ENCODE measurements at regions not wholly inside any gene's neighbourhood (a gene's known extent, or its start where the extent isn't known, plus 50 kb on each side); places are given as distances from the start of the nearest gene placed in this dataset.
"Not testable (repeated sequence)": the region's sequence is repeated elsewhere in the genome, so short reads cannot be mapped to it uniquely, and the experiment has no call there.

DNA sequence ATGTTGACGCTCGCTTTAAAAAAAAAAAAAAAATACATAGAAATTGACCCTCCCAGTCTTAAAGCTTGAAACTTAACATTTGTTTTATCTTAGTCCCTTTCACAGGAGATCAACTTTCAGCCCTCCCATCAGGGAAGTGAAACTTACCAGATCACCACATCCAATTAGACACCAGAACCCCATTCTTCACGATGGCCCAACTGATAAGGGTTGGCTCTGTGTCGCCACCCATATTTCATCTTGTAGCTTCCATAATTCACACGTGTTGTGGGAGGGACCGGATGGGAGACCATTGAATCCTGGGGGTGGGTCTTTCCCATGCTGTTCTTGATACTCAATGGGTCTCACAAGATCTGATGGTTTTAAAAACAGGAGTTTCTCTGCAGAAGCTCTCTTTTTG, 629.4 kb upstream of the KCND2 start:
- no peak overlapping the region for H3K27ac ChIP-seq (ENCODE audit: low read depth in 1 of 2, low read length in 2 of 2)
- no peaks in the 10 kb centered on the region for H3K9me3 ChIP-seq (ENCODE audit: control insufficient read depth in 4 of 4, low read length in 3 of 4)
- no peak overlapping the region for H3K9ac ChIP-seq (ENCODE audit: low read depth in 1 of 2, low read length in 2 of 2)
- no peaks in the 10 kb centered on the region for H3K36me3 ChIP-seq (ENCODE audit: control insufficient read depth in 4 of 4, insufficient read depth in 3 of 4, low read depth in 1 of 4, low read length in 3 of 4)
- TF ChIP-seq, protein P1, sequence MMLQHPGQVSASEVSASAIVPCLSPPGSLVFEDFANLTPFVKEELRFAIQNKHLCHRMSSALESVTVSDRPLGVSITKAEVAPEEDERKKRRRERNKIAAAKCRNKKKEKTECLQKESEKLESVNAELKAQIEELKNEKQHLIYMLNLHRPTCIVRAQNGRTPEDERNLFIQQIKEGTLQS (IDR thresholded peaks at IDR 0.05): no peak
- TF ChIP-seq HNF4A (conservative IDR thresholded peaks at IDR 0.05) (no peak), EGR1 (IDR thresholded peaks at IDR 0.05; ENCODE audit: low read depth in 2 of 2) (no peak), TAF1 (conservative IDR thresholded peaks at IDR 0.05) (no peak), RXRA (IDR thresholded peaks at IDR 0.05) (no peak), JUND (IDR thresholded peaks at IDR 0.05) (no peak), FOXA1 (IDR thresholded peaks at IDR 0.05) (no peak), ZBTB33 (IDR thresholded peaks at IDR 0.05) (no peak)
- TF ChIP-seq, protein P2, sequence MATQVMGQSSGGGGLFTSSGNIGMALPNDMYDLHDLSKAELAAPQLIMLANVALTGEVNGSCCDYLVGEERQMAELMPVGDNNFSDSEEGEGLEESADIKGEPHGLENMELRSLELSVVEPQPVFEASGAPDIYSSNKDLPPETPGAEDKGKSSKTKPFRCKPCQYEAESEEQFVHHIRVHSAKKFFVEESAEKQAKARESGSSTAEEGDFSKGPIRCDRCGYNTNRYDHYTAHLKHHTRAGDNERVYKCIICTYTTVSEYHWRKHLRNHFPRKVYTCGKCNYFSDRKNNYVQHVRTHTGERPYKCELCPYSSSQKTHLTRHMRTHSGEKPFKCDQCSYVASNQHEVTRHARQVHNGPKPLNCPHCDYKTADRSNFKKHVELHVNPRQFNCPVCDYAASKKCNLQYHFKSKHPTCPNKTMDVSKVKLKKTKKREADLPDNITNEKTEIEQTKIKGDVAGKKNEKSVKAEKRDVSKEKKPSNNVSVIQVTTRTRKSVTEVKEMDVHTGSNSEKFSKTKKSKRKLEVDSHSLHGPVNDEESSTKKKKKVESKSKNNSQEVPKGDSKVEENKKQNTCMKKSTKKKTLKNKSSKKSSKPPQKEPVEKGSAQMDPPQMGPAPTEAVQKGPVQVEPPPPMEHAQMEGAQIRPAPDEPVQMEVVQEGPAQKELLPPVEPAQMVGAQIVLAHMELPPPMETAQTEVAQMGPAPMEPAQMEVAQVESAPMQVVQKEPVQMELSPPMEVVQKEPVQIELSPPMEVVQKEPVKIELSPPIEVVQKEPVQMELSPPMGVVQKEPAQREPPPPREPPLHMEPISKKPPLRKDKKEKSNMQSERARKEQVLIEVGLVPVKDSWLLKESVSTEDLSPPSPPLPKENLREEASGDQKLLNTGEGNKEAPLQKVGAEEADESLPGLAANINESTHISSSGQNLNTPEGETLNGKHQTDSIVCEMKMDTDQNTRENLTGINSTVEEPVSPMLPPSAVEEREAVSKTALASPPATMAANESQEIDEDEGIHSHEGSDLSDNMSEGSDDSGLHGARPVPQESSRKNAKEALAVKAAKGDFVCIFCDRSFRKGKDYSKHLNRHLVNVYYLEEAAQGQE (IDR thresholded peaks at IDR 0.05): no peak
- WGBS: 82% methylated on average over 6 of the region's 6 CpGs
- no peaks in the 10 kb centered on the region for H3K27me3 ChIP-seq (ENCODE audit: control insufficient read depth in 4 of 4, insufficient read depth in 4 of 4, low read length in 3 of 4)
- no peak overlapping the region for H3K4me3 ChIP-seq (ENCODE audit: low read depth in 1 of 3, low read length in 3 of 3)
- no peak for DNase-seq (ENCODE audit: low spot score)
- H3K4me1 ChIP-seq (ENCODE audit: control insufficient read depth in 4 of 4, insufficient read depth in 4 of 4, low read length in 3 of 4): no peaks in the 10 kb centered on the region

DNA sequence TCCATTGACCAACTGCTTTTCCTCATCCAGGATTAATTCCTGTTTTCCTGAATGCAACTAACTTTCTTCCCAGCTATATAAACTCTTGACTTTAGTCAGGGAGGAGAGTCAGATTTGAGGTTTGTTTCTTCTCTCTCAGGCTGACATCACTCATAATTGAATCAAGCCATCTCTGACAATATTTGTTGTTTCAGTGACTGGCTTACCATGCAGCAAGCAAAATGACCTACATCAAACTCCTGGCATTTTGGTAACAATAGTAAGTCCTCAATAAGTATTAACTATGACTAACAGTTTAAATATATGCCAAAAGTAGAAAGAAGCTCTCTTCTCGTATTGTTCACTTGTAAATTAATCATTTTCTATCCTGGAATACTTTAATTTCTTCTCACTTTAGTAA, 625.7 kb upstream of the KCND2 start:
- H3K36me3 ChIP-seq (ENCODE audit: control insufficient read depth in 4 of 4, insufficient read depth in 3 of 4, low read depth in 1 of 4, low read length in 3 of 4): no peaks in the 10 kb centered on the region
- H3K9ac ChIP-seq (ENCODE audit: low read depth in 1 of 2, low read length in 2 of 2): no peak overlapping the region
- TF ChIP-seq JUND (IDR thresholded peaks at IDR 0.05): no peak
- no peak for TF ChIP-seq FOXA1 (IDR thresholded peaks at IDR 0.05)
- TF ChIP-seq YY1 (IDR thresholded peaks at IDR 0.05): no peak
- no peak for TF ChIP-seq ZBTB33 (IDR thresholded peaks at IDR 0.05)
- TF ChIP-seq RAD21 (IDR thresholded peaks at IDR 0.05): no peak
- no peak for DNase-seq (ENCODE audit: low spot score)
- H3K4me1 ChIP-seq (ENCODE audit: control insufficient read depth in 4 of 4, insufficient read depth in 4 of 4, low read length in 3 of 4): no peaks in the 10 kb centered on the region
- H3K27me3 ChIP-seq (ENCODE audit: control insufficient read depth in 4 of 4, insufficient read depth in 4 of 4, low read length in 3 of 4): no peaks in the 10 kb centered on the region
- H3K27ac ChIP-seq (ENCODE audit: low read depth in 1 of 2, low read length in 2 of 2): no peak overlapping the region
- H3K4me3 ChIP-seq (ENCODE audit: low read depth in 1 of 3, low read length in 3 of 3): no peak overlapping the region
- H3K9me3 ChIP-seq (ENCODE audit: control insufficient read depth in 4 of 4, low read length in 3 of 4): no peaks in the 10 kb centered on the region
- WGBS: 68% methylated on average over 1 of the region's 1 CpG

DNA sequence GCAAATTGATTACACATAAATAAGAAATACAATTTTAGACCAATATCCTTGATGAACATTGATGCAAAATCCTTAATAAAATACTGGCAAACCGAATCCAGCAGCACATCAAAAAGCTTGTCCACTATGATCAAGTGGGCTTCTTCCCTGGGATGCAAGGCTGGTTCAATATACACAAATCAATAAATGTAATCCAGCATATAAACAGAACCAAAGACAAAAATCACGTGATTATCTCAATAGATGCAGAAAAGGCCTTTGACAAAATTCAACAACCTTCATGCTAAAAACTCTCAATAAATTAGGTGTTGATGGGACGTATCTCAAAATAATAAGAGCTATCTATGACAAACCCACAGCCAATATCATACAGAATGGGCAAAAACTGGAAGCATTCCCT, 624.2 kb upstream of the KCND2 start:
- not testable (repeated sequence) for H3K36me3 ChIP-seq (ENCODE audit: control insufficient read depth in 4 of 4, insufficient read depth in 3 of 4, low read depth in 1 of 4, low read length in 3 of 4); H3K27ac ChIP-seq (ENCODE audit: low read depth in 1 of 2, low read length in 2 of 2); H3K4me1 ChIP-seq (ENCODE audit: control insufficient read depth in 4 of 4, insufficient read depth in 4 of 4, low read length in 3 of 4); H3K9ac ChIP-seq (ENCODE audit: low read depth in 1 of 2, low read length in 2 of 2); DNase-seq (ENCODE audit: low spot score); H3K4me3 ChIP-seq (ENCODE audit: low read depth in 1 of 3, low read length in 3 of 3); H3K27me3 ChIP-seq (ENCODE audit: control insufficient read depth in 4 of 4, insufficient read depth in 4 of 4, low read length in 3 of 4); H3K9me3 ChIP-seq (ENCODE audit: control insufficient read depth in 4 of 4, low read length in 3 of 4)
- WGBS: 71% methylated on average over 3 of the region's 3 CpGs

All from liver (tissue), 7 donors.